ENCODE measurements at regions not wholly inside any gene's neighbourhood (a gene's known extent, or its start where the extent isn't known, plus 50 kb on each side); places are given as distances from the start of the nearest gene placed in this dataset.

- DNase-seq (ENCODE audit: low read depth in 2 of 2): no peak
Measured at GRCh38 chr3:7913283-7913682, 588.3 kb upstream of the LMCD1 start.

DNA sequence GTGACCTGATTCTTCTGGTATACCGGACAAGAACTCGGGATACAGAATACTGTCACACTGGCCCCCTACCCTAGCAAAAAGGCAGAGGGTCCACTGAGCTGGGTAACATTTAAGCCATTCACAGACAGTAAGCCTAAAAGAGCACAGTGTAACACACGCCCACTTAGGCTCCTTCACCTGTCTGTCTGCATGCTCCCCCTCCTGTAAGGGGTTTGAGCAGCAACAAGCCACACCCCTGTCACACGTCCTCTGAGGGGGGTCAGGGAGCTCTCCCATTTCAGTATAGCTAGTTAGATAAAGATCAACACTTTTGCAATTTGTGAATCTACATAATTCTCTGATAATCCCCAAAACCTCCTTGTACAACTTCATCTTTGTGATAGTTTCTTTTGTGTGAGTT lies 586.3 kb upstream of the LMCD1 start:
- DNase-seq (ENCODE audit: low read depth in 2 of 2): no peak

GRCh38 chr3:7917443-7918151 lies 584.0 kb upstream of the LMCD1 start:
- DNase-seq (ENCODE audit: low read depth in 2 of 2): no peak

GRCh38 chr3:7920211-7920610 lies 581.4 kb upstream of the LMCD1 start:
- no peak for DNase-seq (ENCODE audit: low read depth in 2 of 2)

DNA sequence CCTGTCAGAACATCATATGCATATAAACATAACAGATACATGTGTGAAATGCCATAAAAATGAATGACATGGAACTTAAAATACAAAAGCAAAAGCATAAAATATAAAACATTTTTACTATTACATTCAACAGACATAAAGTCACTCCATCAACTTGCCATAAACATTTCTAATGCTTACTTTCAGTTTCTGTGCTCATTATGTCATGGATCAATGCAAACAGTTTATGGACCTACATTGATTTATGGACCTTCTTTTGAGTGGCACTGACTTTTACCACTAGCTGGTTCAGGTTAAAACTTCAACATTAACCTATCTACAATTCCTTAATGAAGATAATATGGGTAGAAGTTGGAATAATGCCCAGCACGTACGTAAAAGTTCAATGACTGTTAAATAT lies 577.4 kb upstream of the LMCD1 start:
- no peak for DNase-seq (ENCODE audit: low read depth in 2 of 2)

GRCh38 chr3:7927015-7927414 lies 574.6 kb upstream of the LMCD1 start:
- DNase-seq (ENCODE audit: low read depth in 2 of 2): no peak

GRCh38 chr3:7927864-7928263 lies 573.8 kb upstream of the LMCD1 start:
- no peak for DNase-seq (ENCODE audit: low read depth in 2 of 2)

GRCh38 chr3:7929319-7929889 lies 572.2 kb upstream of the LMCD1 start:
- DNase-seq (ENCODE audit: low read depth in 2 of 2): no peak

DNA sequence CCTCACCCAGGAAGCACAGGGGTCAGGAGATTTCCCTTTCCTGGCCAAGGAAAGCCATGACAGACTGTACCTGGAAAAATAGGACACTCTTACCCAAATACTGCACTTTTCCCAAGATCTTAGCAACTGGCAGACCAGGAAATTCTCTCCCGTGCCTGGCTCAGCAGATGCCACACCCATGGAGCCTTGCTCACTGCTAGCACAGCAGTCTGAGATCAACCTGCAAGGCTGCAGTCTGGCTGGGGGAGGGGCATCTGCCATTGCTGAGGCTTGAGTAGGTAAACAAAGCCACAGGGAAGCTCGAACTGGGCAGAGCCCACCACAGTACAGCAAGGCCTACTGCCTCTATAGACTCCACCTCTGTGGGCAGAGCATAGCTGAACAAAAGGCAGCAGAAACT lies 567.3 kb upstream of the LMCD1 start:
- DNase-seq (ENCODE audit: low read depth in 2 of 2): no peak

GRCh38 chr3:7947930-7948329 lies 553.7 kb upstream of the LMCD1 start:
- DNase-seq (ENCODE audit: low read depth in 2 of 2): no peak

DNA sequence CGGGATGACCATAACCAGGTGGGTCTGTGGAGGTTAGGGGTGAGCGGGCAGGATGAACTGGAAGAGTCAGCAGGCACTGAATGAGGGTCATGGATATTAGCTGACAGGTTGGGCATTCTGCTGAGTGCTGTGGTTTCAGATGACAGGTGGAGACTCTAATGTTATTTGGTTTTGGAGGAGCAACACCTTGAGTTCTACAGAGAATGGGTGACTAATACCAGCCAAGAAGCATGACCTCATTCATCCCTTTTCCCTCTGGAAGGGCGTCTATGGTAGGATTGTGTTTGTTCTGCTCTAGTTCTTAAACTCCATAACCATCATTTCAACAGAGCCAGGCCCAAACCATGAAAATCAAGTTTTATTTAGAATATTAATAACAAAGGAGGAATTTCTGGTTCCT lies 550.7 kb upstream of the LMCD1 start:
- DNase-seq (ENCODE audit: low read depth in 2 of 2): no peak

- DNase-seq (ENCODE audit: low read depth in 2 of 2): no peak
Measured at GRCh38 chr3:7953449-7954014, 548.1 kb upstream of the LMCD1 start.

- DNase-seq (ENCODE audit: low read depth in 2 of 2): no peak
Measured at GRCh38 chr3:7957024-7957423, 544.6 kb upstream of the LMCD1 start.

DNA sequence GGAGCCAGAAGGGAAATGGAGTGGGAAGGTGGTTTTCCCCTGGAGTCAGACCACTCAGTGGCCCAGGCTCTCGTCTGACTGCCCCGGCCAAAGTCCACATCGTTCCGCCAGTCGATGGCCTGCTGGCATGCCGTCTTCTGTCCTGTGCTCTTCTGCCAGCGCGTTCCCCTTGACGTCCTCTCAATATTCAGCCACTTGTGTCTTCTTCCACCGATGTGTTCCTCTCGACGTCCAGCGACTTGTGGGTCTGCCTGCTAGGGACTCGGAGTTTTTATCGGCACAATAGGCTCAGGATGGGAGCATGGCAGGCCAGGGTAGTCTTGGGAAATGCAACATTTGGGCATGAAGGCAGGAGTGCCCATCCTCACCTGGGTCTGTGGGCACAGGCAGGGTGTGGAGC lies 542.5 kb upstream of the LMCD1 start:
- DNase-seq (ENCODE audit: low read depth in 2 of 2): no peak

- no peak for DNase-seq (ENCODE audit: low read depth in 2 of 2)
Measured at GRCh38 chr3:7960601-7961000, 541.0 kb upstream of the LMCD1 start.

DNA sequence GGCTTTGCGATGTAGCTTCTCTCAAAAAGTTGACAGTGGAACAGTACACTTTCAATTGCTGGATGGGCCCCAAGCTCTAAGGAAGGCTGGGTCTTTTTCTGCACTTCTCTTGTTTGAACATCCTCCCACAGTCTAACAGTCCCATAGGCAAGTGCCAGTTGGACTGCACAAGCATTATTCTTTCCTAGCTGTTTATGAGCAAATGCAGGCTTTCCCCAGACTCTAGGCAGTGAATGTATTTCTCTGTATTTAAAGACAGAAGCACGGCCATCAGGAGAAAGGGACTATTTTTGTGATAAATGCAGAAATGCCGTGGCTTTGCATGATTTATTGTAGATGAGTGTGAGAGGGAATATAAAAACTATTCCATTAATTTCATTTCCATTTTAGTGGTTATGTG lies 539.3 kb upstream of the LMCD1 start:
- no peak for DNase-seq (ENCODE audit: low read depth in 2 of 2)

- no peak for DNase-seq (ENCODE audit: low read depth in 2 of 2)
Measured at GRCh38 chr3:7964899-7965298, 536.7 kb upstream of the LMCD1 start.

- DNase-seq (ENCODE audit: low read depth in 2 of 2): no peak
Measured at GRCh38 chr3:7973006-7973405, 528.6 kb upstream of the LMCD1 start.

DNA sequence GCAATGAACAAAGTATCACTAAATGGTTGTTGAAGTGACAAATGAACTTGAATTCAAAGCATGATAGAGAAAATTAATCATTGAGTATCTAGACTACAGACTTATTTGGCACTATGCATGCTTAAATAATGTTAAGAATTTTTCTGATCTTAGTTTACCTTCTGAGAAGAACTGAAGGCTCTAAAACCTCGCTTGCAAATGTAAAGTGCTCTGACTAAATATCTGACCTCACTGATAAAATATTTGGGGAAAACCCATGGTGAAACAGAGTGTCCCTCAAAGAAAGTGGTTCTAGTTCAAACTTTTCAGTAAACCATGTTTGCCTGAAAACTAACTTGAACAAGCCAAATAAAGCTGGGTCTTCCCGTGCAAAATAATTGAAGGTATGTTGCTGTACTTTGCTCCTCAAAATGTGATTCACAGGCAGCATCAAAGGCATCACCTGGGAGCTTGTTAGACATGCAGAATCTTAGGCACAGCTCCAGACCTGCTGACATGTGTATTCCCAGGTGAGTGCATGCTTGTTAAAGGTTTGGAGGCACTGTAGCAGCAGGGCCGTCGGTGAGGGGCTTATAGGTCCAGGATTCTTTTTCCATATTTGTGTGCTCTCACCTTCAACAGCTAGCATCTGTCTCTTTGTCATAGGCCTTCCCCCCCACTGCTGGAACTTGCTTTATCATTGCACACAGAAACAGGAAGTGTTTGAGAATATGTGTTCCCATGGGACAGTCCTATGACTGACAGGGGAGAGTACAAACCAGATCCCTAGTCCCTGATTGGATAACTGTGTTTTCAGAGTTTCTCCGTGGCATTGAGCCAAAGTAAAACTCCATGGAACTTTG lies 524.2 kb upstream of the LMCD1 start:
- no peak for DNase-seq (ENCODE audit: low read depth in 2 of 2)

GRCh38 chr3:7978087-7978422 lies 523.6 kb upstream of the LMCD1 start:
- DNase-seq (ENCODE audit: low read depth in 2 of 2): no peak

DNA sequence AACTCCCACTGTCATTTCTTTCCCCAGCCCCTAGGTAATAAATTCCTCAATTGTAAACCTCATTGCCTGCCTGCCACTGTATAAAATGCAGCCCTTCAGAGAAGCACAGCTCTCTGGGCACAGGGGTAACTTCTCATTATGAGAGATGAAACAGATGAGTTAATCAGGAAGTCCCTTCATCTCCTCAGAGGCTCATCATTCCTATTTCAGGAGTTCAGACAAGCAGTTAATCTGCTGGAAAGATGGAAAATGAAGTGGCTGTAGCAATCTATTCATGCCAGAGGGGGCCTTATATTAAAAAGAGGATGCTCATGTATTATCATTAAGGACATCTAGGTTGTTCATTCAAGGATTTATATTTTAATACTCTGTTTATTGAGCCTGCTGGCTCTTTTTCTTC lies 519.5 kb upstream of the LMCD1 start:
- no peak for DNase-seq (ENCODE audit: low read depth in 2 of 2)

- DNase-seq (ENCODE audit: low read depth in 2 of 2): no peak
Measured at GRCh38 chr3:7999384-7999783, 502.2 kb upstream of the LMCD1 start.

DNA sequence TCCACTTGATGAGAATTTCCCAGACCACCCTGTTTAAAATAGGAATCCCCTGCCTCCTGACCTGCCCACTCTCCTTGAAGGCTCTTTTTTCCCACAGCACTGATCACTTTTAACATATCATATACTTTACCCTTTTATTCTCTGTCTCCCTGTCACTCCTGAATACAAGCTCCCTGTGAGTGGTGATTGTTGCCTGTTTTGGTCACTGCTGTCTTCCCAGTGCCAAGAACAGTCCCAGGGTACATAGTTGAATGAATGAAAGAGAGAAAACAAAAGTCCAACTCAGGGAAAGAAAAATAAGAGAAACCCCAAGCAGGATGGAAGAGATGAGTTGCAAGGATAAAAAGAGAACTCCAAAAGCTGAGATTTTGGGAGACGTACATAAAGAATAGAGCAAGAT lies 500.3 kb upstream of the LMCD1 start:
- no peak for DNase-seq (ENCODE audit: low read depth in 2 of 2)
